ENCODE measurements at regions not wholly inside any gene's neighbourhood (a gene's known extent, or its start where the extent isn't known, plus 50 kb on each side); places are given as distances from the start of the nearest gene placed in this dataset.

GRCh38 chr3:162269636-162270458 is 773.2 kb downstream of the OTOL1 start:
- no TSS peak for BruUV-seq (replicated peaks)
- intact Hi-C loops (cut with micrococcal nuclease; ENCODE audit: unreplicated experiment), result no loop called here
- H3K27me3 ChIP-seq (ENCODE audit: control insufficient read depth in 1 of 2, insufficient read depth in 2 of 2, low read length in 2 of 2), result no peaks in the 10 kb centered on the region
- no peaks in the 10 kb centered on the region for H4K20me1 ChIP-seq (ENCODE audit: insufficient read depth, low read length)
- no peak overlapping the region for H3K4me3 ChIP-seq (replicated peaks in 1 of 3; ENCODE audit: insufficient read depth in 1 of 3, low read depth in 2 of 3, low read length in 3 of 3)
- no peaks in the 10 kb centered on the region for H3K79me2 ChIP-seq (ENCODE audit: insufficient read depth, low read length)
- TF ChIP-seq MZF1 (CRISPR knock-in tag; IDR thresholded peaks at IDR 0.05; ENCODE audit: borderline replicate concordance), result no peak
- no peak for TF ChIP-seq JUND (CRISPR knock-in tag; IDR thresholded peaks at IDR 0.05)
- no peak for TF ChIP-seq ZNF235 (CRISPR knock-in tag; IDR thresholded peaks at IDR 0.05; ENCODE audit: borderline replicate concordance)
- no peak for TF ChIP-seq ZFAT (CRISPR knock-in tag; conservative IDR thresholded peaks at IDR 0.05)
- TF ChIP-seq ZNF337 (CRISPR knock-in tag; IDR thresholded peaks at IDR 0.05; ENCODE audit: borderline replicate concordance, low read depth), result no peak
- TF ChIP-seq YY1 (IDR thresholded peaks at IDR 0.05; ENCODE audit: insufficient read depth, insufficient replicate concordance, low read depth, low read length), result no peak
- TF ChIP-seq SALL2 (CRISPR knock-in tag; IDR thresholded peaks at IDR 0.05), result no peak
- in situ Hi-C loops (cut with HindIII; ENCODE audit: extremely low pct_ligation_motif_present, low pct_unique_long_range_greater_than_20kb), result no loop called here
- CTCF ChIA-PET (ENCODE audit: low intra/inter-chr PET ratio, low total read pairs), result no interaction called here
- DNase-seq (ENCODE audit: low spot score), result no peak
- POLR2A ChIA-PET, result no interaction called here
- no peak overlapping the region for H3K4me2 ChIP-seq (ENCODE audit: low read depth, low read length)
- no peak overlapping the region for H3K9ac ChIP-seq (ENCODE audit: insufficient read depth, low read depth, low read length)
- H3K4me1 ChIP-seq (ENCODE audit: insufficient read depth, low read length), result no peaks in the 10 kb centered on the region
- no peak for FAIRE-seq
- H3K9me3 ChIP-seq (ENCODE audit: low read length), result no peaks in the 10 kb centered on the region
- H2AFZ ChIP-seq (ENCODE audit: low read length), result no peak overlapping the region
- H3K27ac ChIP-seq (ENCODE audit: extremely low read length, insufficient read depth, low read length), result no peak overlapping the region
- ATAC-seq, result no peak
- WGBS (ENCODE audit: low lambda C conversion rate), result 6% methylated on average over 9 of the region's 9 CpGs
- H3K36me3 ChIP-seq (replicated peaks in 1 of 2; ENCODE audit: control insufficient read depth in 1 of 2, insufficient read depth in 2 of 2, low read length in 2 of 2), result no peaks in the 10 kb centered on the region

- ATAC-seq (no peak), FAIRE-seq (no peak), DNase-seq (ENCODE audit: low spot score) (no peak)
- Histone ChIP-seq H3K27me3 (ENCODE audit: control insufficient read depth in 1 of 2, insufficient read depth in 2 of 2, low read length in 2 of 2) (no peaks in the 10 kb centered on the region), H2AFZ (ENCODE audit: low read length) (no peak overlapping the region), H3K27ac (ENCODE audit: extremely low read length, insufficient read depth, low read length) (no peak overlapping the region), H3K4me2 (ENCODE audit: low read depth, low read length) (no peak overlapping the region), H3K79me2 (ENCODE audit: insufficient read depth, low read length) (no peaks in the 10 kb centered on the region), H3K9me3 (ENCODE audit: low read length) (0 out of 2 replicates have a peak, but pooled peaks cover 3% of the 10 kb centered on the region), H3K4me3 (replicated peaks in 1 of 3; ENCODE audit: insufficient read depth in 1 of 3, low read depth in 2 of 3, low read length in 3 of 3) (no peak overlapping the region), H3K9ac (ENCODE audit: insufficient read depth, low read depth, low read length) (no peak overlapping the region), H3K4me1 (ENCODE audit: insufficient read depth, low read length) (no peaks in the 10 kb centered on the region), H4K20me1 (ENCODE audit: insufficient read depth, low read length) (no peaks in the 10 kb centered on the region), H3K36me3 (replicated peaks in 1 of 2; ENCODE audit: control insufficient read depth in 1 of 2, insufficient read depth in 2 of 2, low read length in 2 of 2) (no peaks in the 10 kb centered on the region)
- POLR2A ChIA-PET, result no interaction called here
- BruUV-seq (replicated peaks), result no TSS peak
- intact Hi-C loops (cut with micrococcal nuclease; ENCODE audit: unreplicated experiment), result no loop called here
- in situ Hi-C loops (cut with HindIII; ENCODE audit: extremely low pct_ligation_motif_present, low pct_unique_long_range_greater_than_20kb), result no loop called here
- CTCF ChIA-PET (ENCODE audit: low intra/inter-chr PET ratio, low total read pairs), result no interaction called here
- TF ChIP-seq ZBTB25 (CRISPR knock-in tag; IDR thresholded peaks at IDR 0.05) (no peak), BRD4 (CRISPR knock-in tag; IDR thresholded peaks at IDR 0.05) (no peak), ZNF747 (CRISPR knock-in tag; IDR thresholded peaks at IDR 0.05; ENCODE audit: borderline replicate concordance) (no peak), JARID2 (CRISPR knock-in tag; IDR thresholded peaks at IDR 0.05; ENCODE audit: insufficient replicate concordance) (no peak), SIN3B (IDR thresholded peaks at IDR 0.05; ENCODE audit: low read length) (no peak), NCOA2 (CRISPR knock-in tag; IDR thresholded peaks at IDR 0.05) (no peak), NR2F1 (CRISPR knock-in tag; IDR thresholded peaks at IDR 0.05) (no peak), MEIS1 (CRISPR knock-in tag; IDR thresholded peaks at IDR 0.05; ENCODE audit: borderline replicate concordance) (no peak), CSRNP1 (CRISPR knock-in tag; IDR thresholded peaks at IDR 0.05) (no peak)
Observed at GRCh38 chr3:162274070-162274469, 777.5 kb downstream of the OTOL1 start.

Data from HepG2 (cell line).